ENCODE measurements at regions not wholly inside any gene's neighbourhood (a gene's known extent, or its start where the extent isn't known, plus 50 kb on each side); places are given as distances from the start of the nearest gene placed in this dataset.

GRCh38 chr2:200054681-200055468 is 99.5 kb downstream of the MAIP1 start:
- no peak for DNase-seq

- DNase-seq = no peak
Measured at GRCh38 chr2:200056105-200056504, 100.7 kb downstream of the MAIP1 start.

- DNase-seq = no peak
Measured at GRCh38 chr2:200063155-200063554, 107.8 kb downstream of the MAIP1 start.

GRCh38 chr2:200064879-200065278 is 109.5 kb downstream of the MAIP1 start:
- DNase-seq = no peak

GRCh38 chr2:200065477-200065876 is 110.1 kb downstream of the MAIP1 start:
- DNase-seq = no peak

- DNase-seq = no peak
Measured at GRCh38 chr2:200066417-200066816, 111.0 kb downstream of the MAIP1 start.

- DNase-seq = no peak
Measured at GRCh38 chr2:200068642-200069041, 113.3 kb downstream of the MAIP1 start.

GRCh38 chr2:200077210-200077650 is 121.8 kb downstream of the MAIP1 start:
- DNase-seq = no peak

GRCh38 chr2:200077838-200078237 is 122.5 kb downstream of the MAIP1 start:
- DNase-seq = no peak

GRCh38 chr2:200079356-200079755 is 124.0 kb downstream of the MAIP1 start:
- no peak for DNase-seq

GRCh38 chr2:200081236-200081635 is 125.9 kb downstream of the MAIP1 start:
- no peak for DNase-seq

- DNase-seq = no peak
Measured at GRCh38 chr2:200081811-200082210, 126.4 kb downstream of the MAIP1 start.

GRCh38 chr2:200084036-200084435 is 128.7 kb downstream of the MAIP1 start:
- no peak for DNase-seq

- no peak for DNase-seq
Measured at GRCh38 chr2:200086911-200087310, 131.5 kb downstream of the MAIP1 start.

- DNase-seq = no peak
Measured at GRCh38 chr2:200087451-200087850, 132.1 kb downstream of the MAIP1 start.

GRCh38 chr2:200089040-200089755 is 133.8 kb downstream of the MAIP1 start:
- no peak for DNase-seq

GRCh38 chr2:200089756-200090109 is 134.4 kb downstream of the MAIP1 start:
- DNase-seq = no peak

GRCh38 chr2:200090683-200091082 is 135.3 kb downstream of the MAIP1 start:
- DNase-seq = no peak

- no peak for DNase-seq
Measured at GRCh38 chr2:200091126-200091525, 135.7 kb downstream of the MAIP1 start.

- no peak for DNase-seq
Measured at GRCh38 chr2:200092235-200092634, 136.9 kb downstream of the MAIP1 start.

- DNase-seq = no peak
Measured at GRCh38 chr2:200095436-200095835, 140.1 kb downstream of the MAIP1 start.

GRCh38 chr2:200099256-200099655 is 143.9 kb downstream of the MAIP1 start:
- DNase-seq = no peak

GRCh38 chr2:200100027-200100426 is 144.6 kb downstream of the MAIP1 start:
- DNase-seq = no peak

- no peak for DNase-seq
Measured at GRCh38 chr2:200101922-200102321, 146.5 kb downstream of the MAIP1 start.

Measured in T-helper 2 cell (primary cell).